ENCODE measurements at regions not wholly inside any gene's neighbourhood (a gene's known extent, or its start where the extent isn't known, plus 50 kb on each side); places are given as distances from the start of the nearest gene placed in this dataset.

DNA sequence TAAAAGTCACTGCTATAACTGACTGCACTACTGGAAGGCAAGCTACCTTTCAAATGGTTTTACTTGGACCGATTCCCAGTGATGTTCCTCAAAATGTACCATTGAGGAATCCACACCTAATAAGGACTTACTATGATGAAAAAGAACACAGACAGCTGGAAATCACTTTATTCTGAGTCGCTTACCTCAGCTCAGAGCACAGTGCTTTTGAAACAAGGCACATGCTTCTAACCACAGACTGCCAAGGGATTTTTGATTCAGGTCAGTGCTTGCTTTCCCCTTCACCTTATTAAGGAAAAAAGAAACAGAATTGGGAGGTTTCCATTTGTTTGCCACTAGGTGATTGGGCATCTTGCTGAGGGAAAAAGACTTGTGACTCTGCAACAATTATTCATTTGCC lies 707.5 kb upstream of the FSHR start:
- TF ChIP-seq, protein P1, sequence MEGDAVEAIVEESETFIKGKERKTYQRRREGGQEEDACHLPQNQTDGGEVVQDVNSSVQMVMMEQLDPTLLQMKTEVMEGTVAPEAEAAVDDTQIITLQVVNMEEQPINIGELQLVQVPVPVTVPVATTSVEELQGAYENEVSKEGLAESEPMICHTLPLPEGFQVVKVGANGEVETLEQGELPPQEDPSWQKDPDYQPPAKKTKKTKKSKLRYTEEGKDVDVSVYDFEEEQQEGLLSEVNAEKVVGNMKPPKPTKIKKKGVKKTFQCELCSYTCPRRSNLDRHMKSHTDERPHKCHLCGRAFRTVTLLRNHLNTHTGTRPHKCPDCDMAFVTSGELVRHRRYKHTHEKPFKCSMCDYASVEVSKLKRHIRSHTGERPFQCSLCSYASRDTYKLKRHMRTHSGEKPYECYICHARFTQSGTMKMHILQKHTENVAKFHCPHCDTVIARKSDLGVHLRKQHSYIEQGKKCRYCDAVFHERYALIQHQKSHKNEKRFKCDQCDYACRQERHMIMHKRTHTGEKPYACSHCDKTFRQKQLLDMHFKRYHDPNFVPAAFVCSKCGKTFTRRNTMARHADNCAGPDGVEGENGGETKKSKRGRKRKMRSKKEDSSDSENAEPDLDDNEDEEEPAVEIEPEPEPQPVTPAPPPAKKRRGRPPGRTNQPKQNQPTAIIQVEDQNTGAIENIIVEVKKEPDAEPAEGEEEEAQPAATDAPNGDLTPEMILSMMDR (IDR thresholded peaks at IDR 0.05; ENCODE audit: insufficient read depth, low read depth, low read length) = no peak
- TF ChIP-seq EZH2 (IDR thresholded peaks at IDR 0.05; ENCODE audit: insufficient read depth, low read length) = no peak
